MCF 10A (cell line): ENCODE measurements at regions not wholly inside any gene's neighbourhood (a gene's known extent, or its start where the extent isn't known, plus 50 kb on each side); places are given as distances from the start of the nearest gene placed in this dataset.

Experiments used
- BruUV-seq: library from RNA; stranded (reverse); fragments of 400-500 nt; replicated peaks from 2 replicates; lab custom pipeline; 2021; lab: Mats Ljungman, UMichigan
- CTCF ChIA-PET: fragments of 300-600 bp; sonication (Branson Sonifier 250); formaldehyde crosslinking; extraction: SDS; loops from one replicate; lab custom pipeline; 2021; ENCODE audit warnings: antibody characterized with exemption, inconsistent platforms; lab: Yijun Ruan, JAX
- POLR2A ChIA-PET: fragments of 300-600, 350-650 bp; sonication (Branson Sonifier 250); formaldehyde crosslinking; extraction: SDS; loops from one replicate; lab custom pipeline; 2020; ENCODE audit warnings: antibody characterized with exemption, inconsistent platforms; lab: Yijun Ruan, JAX
- DNase-seq: peaks from one replicate; pipeline ENCODE4 v3.0.0-alpha.2; 2018; ENCODE audit not compliant: unreplicated experiment
- H3K27ac Mint-ChIP-seq: one replicate; pipeline ENCODE4 v1.8.0; 2022; ENCODE audit warnings: mild to moderate bottlenecking, low read depth, mixed read lengths; ENCODE audit not compliant: unreplicated experiment
- H3K27me3 Mint-ChIP-seq: one replicate; pipeline ENCODE4 v1.8.0; 2022; ENCODE audit warnings: mixed read lengths; ENCODE audit not compliant: insufficient read depth, unreplicated experiment
- H3K36me3 Mint-ChIP-seq: one replicate; pipeline ENCODE4 v1.8.0; 2022; ENCODE audit warnings: mild to moderate bottlenecking, moderate library complexity, mixed read lengths; ENCODE audit not compliant: insufficient read depth, unreplicated experiment
- H3K4me1 Mint-ChIP-seq: one replicate; pipeline ENCODE4 v1.8.0; 2022; ENCODE audit warnings: mixed read lengths; ENCODE audit not compliant: insufficient read depth, unreplicated experiment
- H3K4me3 Mint-ChIP-seq: one replicate; pipeline ENCODE4 v1.8.0; 2022; ENCODE audit warnings: mild to moderate bottlenecking, moderate library complexity, mixed read lengths; ENCODE audit not compliant: unreplicated experiment
- H3K9me3 Mint-ChIP-seq: one replicate; pipeline ENCODE4 v1.8.0; 2022; ENCODE audit warnings: mixed read lengths; ENCODE audit not compliant: unreplicated experiment
- intact Hi-C: fragments of 100-400 bp; cut with micrococcal nuclease; formaldehyde crosslinking; loops from 2 replicates; pipeline ENCODE4 v1.14.1; 2022
- TF ChIP-seq, protein P1 (sequence below): fragments of 200-600 bp; IDR thresholded peaks from one replicate; pipeline ENCODE4 v1.8.0; 2022; ENCODE audit warnings: antibody characterized with exemption, mild to moderate bottlenecking; ENCODE audit not compliant: unreplicated experiment

- no TSS peak for BruUV-seq
- Mint-ChIP-seq H3K36me3 (no peaks in the 10 kb centered on the region), H3K27me3 (no peaks in the 10 kb centered on the region)
Observed at GRCh38 chr20:7691647-7692269, 248.5 kb downstream of the HAO1 start.

DNA sequence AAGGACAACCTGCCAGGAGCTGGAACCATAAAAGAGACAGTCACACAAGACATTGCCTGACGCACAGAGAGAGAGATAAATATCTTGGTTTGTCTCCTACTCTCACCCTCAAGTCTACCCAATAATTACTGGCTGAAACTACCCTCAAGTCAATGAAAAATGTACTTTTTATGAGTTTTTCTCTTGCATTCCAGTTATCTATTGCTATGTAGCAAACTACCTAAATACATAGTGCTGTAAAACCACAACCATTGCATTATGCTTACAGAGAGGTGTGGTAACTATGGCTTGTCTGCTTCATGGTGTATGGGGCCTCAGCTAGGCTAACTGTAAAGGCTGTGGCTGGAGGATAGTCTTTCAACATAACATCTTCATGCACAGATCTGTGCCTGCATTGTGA is 247.8 kb downstream of the HAO1 start:
- Mint-ChIP-seq H3K27ac (no peak overlapping the region), H3K4me3 (no peak overlapping the region), H3K9me3 (peaks cover 7% of the 10 kb centered on the region), H3K4me1 (no peaks in the 10 kb centered on the region), H3K36me3 (no peaks in the 10 kb centered on the region), H3K27me3 (no peaks in the 10 kb centered on the region)
- intact Hi-C loops: no loop called here
- ChIA-PET POLR2A (interaction anchor here (0.6 to 0.7 kb wide), 2 partner anchors 25 to 71 kb away, joined by 3 to 4 read pairs; no protein-coding TSS in a partner anchor), CTCF (no interaction called here)
- DNase-seq: no peak
- no TSS peak for BruUV-seq
- TF ChIP-seq, protein P1, sequence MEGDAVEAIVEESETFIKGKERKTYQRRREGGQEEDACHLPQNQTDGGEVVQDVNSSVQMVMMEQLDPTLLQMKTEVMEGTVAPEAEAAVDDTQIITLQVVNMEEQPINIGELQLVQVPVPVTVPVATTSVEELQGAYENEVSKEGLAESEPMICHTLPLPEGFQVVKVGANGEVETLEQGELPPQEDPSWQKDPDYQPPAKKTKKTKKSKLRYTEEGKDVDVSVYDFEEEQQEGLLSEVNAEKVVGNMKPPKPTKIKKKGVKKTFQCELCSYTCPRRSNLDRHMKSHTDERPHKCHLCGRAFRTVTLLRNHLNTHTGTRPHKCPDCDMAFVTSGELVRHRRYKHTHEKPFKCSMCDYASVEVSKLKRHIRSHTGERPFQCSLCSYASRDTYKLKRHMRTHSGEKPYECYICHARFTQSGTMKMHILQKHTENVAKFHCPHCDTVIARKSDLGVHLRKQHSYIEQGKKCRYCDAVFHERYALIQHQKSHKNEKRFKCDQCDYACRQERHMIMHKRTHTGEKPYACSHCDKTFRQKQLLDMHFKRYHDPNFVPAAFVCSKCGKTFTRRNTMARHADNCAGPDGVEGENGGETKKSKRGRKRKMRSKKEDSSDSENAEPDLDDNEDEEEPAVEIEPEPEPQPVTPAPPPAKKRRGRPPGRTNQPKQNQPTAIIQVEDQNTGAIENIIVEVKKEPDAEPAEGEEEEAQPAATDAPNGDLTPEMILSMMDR: no peak

More at GRCh38 chr20:7691647-7692269, 248.5 kb downstream of the HAO1 start:
- no peak for DNase-seq
- TF ChIP-seq, protein P1: no peak
- ChIA-PET POLR2A (interaction anchor here (0.7 kb wide), 1 partner anchor 24 kb away, joined by 4 read pairs; no protein-coding TSS in a partner anchor), CTCF (no interaction called here)
- Mint-ChIP-seq H3K4me1 (no peaks in the 10 kb centered on the region), H3K9me3 (peaks cover 7% of the 10 kb centered on the region), H3K4me3 (no peak overlapping the region), H3K27ac (no peak overlapping the region)
- intact Hi-C loops: no loop called here

DNA sequence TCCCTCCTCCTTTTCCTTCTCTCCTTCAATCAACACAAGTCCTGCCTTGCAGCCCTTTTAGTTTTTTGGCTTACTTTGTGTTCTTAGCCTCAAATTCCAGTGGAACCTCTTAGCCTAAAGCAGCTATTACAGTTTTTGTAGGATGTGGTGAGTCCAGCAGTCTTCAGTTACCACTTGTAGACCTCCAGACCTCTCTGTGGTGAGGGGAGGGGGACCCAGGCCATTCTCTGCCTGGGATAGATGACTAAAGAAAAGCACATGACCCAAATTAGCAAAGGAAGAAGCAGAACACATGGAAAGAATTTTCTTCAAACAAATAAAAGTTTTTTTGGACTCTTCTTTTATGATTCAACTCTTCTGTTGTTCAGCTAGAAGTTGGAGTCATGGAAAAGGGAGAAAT is 246.5 kb downstream of the HAO1 start:
- DNase-seq: no peak
- TF ChIP-seq, protein P1: no peak
- Mint-ChIP-seq H3K27ac (no peak overlapping the region), H3K9me3 (peaks cover 7% of the 10 kb centered on the region), H3K36me3 (no peaks in the 10 kb centered on the region), H3K27me3 (no peaks in the 10 kb centered on the region), H3K4me3 (no peak overlapping the region), H3K4me1 (no peaks in the 10 kb centered on the region)
- intact Hi-C loops: no loop called here
- ChIA-PET POLR2A (no interaction called here), CTCF (interaction anchor here (0.6 kb wide), 1 partner anchor 408 kb away, joined by 3 read pairs; no protein-coding TSS in a partner anchor)
- BruUV-seq: no TSS peak

DNA sequence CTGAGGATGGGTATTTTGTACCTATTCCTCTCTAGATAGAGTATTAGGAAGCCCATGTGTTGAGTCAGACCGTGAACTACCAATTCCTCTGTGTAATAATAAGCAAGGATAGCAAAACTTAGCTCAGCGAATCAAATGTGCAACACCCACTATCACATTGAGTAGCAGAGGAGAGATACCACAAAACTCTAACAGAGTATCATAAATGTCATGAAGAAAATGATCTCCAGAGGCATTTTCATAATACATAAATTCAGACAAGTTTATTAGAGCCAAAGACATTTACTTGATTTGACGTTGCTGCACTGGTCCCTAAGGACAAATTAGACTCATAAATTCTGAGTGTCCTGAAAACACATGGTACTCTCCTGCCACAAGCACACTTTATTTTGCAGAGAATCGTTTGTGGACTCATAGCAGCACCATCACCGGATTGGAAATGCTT is 245.2 kb downstream of the HAO1 start:
- intact Hi-C loops: no loop called here
- CTCF ChIA-PET: interaction anchor here (0.7 to 1.0 kb wide), 2 partner anchors 22 to 371 kb away, joined by 3 read pairs; no protein-coding TSS in a partner anchor
- Mint-ChIP-seq H3K9me3 (peaks cover 7% of the 10 kb centered on the region), H3K27me3 (no peaks in the 10 kb centered on the region), H3K4me1 (no peaks in the 10 kb centered on the region), H3K4me3 (no peak overlapping the region), H3K36me3 (no peaks in the 10 kb centered on the region), H3K27ac (no peak overlapping the region)
- no TSS peak for BruUV-seq
- TF ChIP-seq, protein P1: no peak
- POLR2A ChIA-PET: no interaction called here
- no peak for DNase-seq
